Hepatocyte (in vitro differentiated cells): ENCODE measurements at regions not wholly inside any gene's neighbourhood (a gene's known extent, or its start where the extent isn't known, plus 50 kb on each side); places are given as distances from the start of the nearest gene placed in this dataset.

Experiments used
- DNase-seq: peaks from one replicate; pipeline ENCODE4 v3.0.0-alpha.2; 2016; ENCODE audit warnings: low spot score
- H2AFZ ChIP-seq: fragments of 200-600 bp; sonication (generic); 2 replicates; pipeline ENCODE4 v1.6.0; 2016; ENCODE audit warnings: antibody characterized with exemption, mild to moderate bottlenecking
- H3K27ac ChIP-seq: fragments of 200-600 bp; sonication (generic); 2 replicates; pipeline ENCODE4 v1.5.1; 2016; ENCODE audit warnings: mild to moderate bottlenecking
- H3K27me3 ChIP-seq: fragments of 200-600 bp; sonication (generic); 2 replicates; pipeline ENCODE4 v1.6.1; 2016
- H3K36me3 ChIP-seq: fragments of 200-600 bp; sonication (generic); replicated peaks from 2 replicates; pipeline ENCODE4 v1.5.1; 2016; ENCODE audit warnings: low read depth; ENCODE audit not compliant: insufficient read depth
- H3K4me1 ChIP-seq: fragments of 200-600 bp; sonication (generic); 2 replicates; pipeline ENCODE4 v1.5.1; 2016; ENCODE audit warnings: mild to moderate bottlenecking, moderate library complexity; ENCODE audit not compliant: insufficient read depth
- H3K4me2 ChIP-seq: fragments of 200-600 bp; sonication (generic); 2 replicates; pipeline ENCODE4 v1.6.0; 2016
- H3K4me3 ChIP-seq: fragments of 200-600 bp; sonication (generic); 2 replicates; pipeline ENCODE4 v1.5.1; 2016; ENCODE audit warnings: mild to moderate bottlenecking
- H3K79me2 ChIP-seq: fragments of 200-600 bp; sonication (generic); 2 replicates; pipeline ENCODE4 v1.6.0; 2017; ENCODE audit warnings: mild to moderate bottlenecking
- H3K9me2 ChIP-seq: fragments of 200-600 bp; sonication (generic); replicated peaks from 2 replicates; pipeline ENCODE4 v1.6.0; 2017; ENCODE audit warnings: mild to moderate bottlenecking; ENCODE audit not compliant: insufficient read depth
- H3K9me3 ChIP-seq: fragments of 200-600 bp; sonication (generic); 2 replicates; pipeline ENCODE4 v1.5.1; 2016; ENCODE audit warnings: low read depth, mild to moderate bottlenecking
- H4K20me1 ChIP-seq: fragments of 200-600 bp; sonication (generic); 2 replicates; pipeline ENCODE4 v1.6.0; 2016; ENCODE audit warnings: mild to moderate bottlenecking; ENCODE audit not compliant: insufficient read depth, poor library complexity, severe bottlenecking
- CTCF ChIP-seq: fragments of 200-600 bp; sonication (generic); IDR thresholded peaks from 2 replicates; pipeline ENCODE4 v1.5.1; 2016; ENCODE audit warnings: antibody characterized with exemption, mild to moderate bottlenecking; ENCODE audit not compliant: poor library complexity
- EZH2 ChIP-seq: fragments of 200-600 bp; sonication (generic); IDR thresholded peaks from 2 replicates; pipeline ENCODE4 v1.6.1; 2016; ENCODE audit warnings: antibody characterized with exemption, mild to moderate bottlenecking, borderline replicate concordance
- EZH2phosphoT487 ChIP-seq: fragments of 200-600 bp; sonication (generic); IDR thresholded peaks from one replicate; pipeline ENCODE4 v1.6.1; 2018; ENCODE audit warnings: antibody characterized with exemption, mild to moderate bottlenecking, low read depth, moderate library complexity; ENCODE audit not compliant: unreplicated experiment, severe bottlenecking
- WGBS: methylation state at CpG from one replicate; pipeline ENCODE4 v1.1.6; 2016; ENCODE audit warnings: low lambda C conversion rate; ENCODE audit errors: missing lambda C conversion rate; 5-methylcytosine and 5-hydroxymethylcytosine counted together

- 84% methylated on average over 3 of the region's 3 CpGs for WGBS
- Histone ChIP-seq H3K79me2 (no peaks in the 10 kb centered on the region), H3K4me1 (no peaks in the 10 kb centered on the region), H3K27ac (no peak overlapping the region), H3K9me3 (no peaks in the 10 kb centered on the region), H3K9me2 (no peaks in the 10 kb centered on the region), H3K27me3 (no peaks in the 10 kb centered on the region), H3K36me3 (no peaks in the 10 kb centered on the region), H3K4me3 (no peak overlapping the region), H4K20me1 (no peaks in the 10 kb centered on the region), H3K4me2 (no peak overlapping the region), H2AFZ (no peak overlapping the region)
- TF ChIP-seq EZH2 (no peak), CTCF (no peak), EZH2phosphoT487 (no peak)
- no peak for DNase-seq
Measured at GRCh38 chr18:60554967-60555366, 182.4 kb upstream of the MC4R start.

- Histone ChIP-seq H3K9me3 (no peaks in the 10 kb centered on the region), H3K79me2 (no peaks in the 10 kb centered on the region), H3K4me1 (no peaks in the 10 kb centered on the region), H4K20me1 (no peaks in the 10 kb centered on the region), H3K27ac (no peak overlapping the region), H3K27me3 (no peaks in the 10 kb centered on the region), H2AFZ (no peak overlapping the region), H3K4me3 (no peak overlapping the region), H3K4me2 (no peak overlapping the region), H3K9me2 (no peaks in the 10 kb centered on the region), H3K36me3 (no peaks in the 10 kb centered on the region)
- whole genome bisulfite sequencing, result 91% methylated on average over 5 of the region's 5 CpGs
- no peak for DNase-seq
- TF ChIP-seq EZH2 (no peak), CTCF (no peak), EZH2phosphoT487 (no peak)
Measured at GRCh38 chr18:60555625-60556024, 183.1 kb upstream of the MC4R start.

GRCh38 chr18:60556326-60556725 is 183.8 kb upstream of the MC4R start:
- 100% methylated on average over 1 of the region's 1 CpG for WGBS

More at GRCh38 chr18:60556326-60556725, 183.8 kb upstream of the MC4R start:
- H3K79me2 ChIP-seq, result no peaks in the 10 kb centered on the region
- H2AFZ ChIP-seq, result no peak overlapping the region
- H3K4me2 ChIP-seq, result no peak overlapping the region
- no peak for DNase-seq
- no peaks in the 10 kb centered on the region for H3K9me3 ChIP-seq
- no peaks in the 10 kb centered on the region for H4K20me1 ChIP-seq
- no peak overlapping the region for H3K4me3 ChIP-seq
- H3K27me3 ChIP-seq, result no peaks in the 10 kb centered on the region
- no peak overlapping the region for H3K27ac ChIP-seq
- TF ChIP-seq EZH2phosphoT487, result no peak
- no peak for TF ChIP-seq CTCF
- no peak for TF ChIP-seq EZH2
- no peaks in the 10 kb centered on the region for H3K4me1 ChIP-seq
- H3K9me2 ChIP-seq, result no peaks in the 10 kb centered on the region
- H3K36me3 ChIP-seq, result no peaks in the 10 kb centered on the region
